ENCODE measurements at regions not wholly inside any gene's neighbourhood (a gene's known extent, or its start where the extent isn't known, plus 50 kb on each side); places are given as distances from the start of the nearest gene placed in this dataset.

DNA sequence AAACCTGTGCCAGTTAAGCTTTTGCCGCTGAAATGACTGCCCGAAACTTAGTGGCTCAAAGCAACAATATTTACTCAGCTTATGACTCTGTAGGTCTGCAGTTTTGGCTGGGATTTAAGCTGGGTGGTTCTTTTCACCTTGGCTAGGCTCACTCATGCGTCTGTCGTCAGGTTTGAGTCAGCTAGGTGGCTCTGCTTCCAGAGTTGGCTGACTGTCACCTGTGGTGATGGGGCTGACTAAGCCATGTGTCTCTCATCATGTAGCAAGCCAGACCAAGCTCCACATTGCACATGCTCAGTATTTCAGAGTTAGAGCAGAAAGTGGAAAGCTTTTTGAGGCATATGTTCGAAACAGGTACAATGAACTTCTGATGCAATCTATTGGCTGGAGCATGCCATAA, 354.8 kb downstream of the MEIS1 start:
- TF ChIP-seq, protein P1, sequence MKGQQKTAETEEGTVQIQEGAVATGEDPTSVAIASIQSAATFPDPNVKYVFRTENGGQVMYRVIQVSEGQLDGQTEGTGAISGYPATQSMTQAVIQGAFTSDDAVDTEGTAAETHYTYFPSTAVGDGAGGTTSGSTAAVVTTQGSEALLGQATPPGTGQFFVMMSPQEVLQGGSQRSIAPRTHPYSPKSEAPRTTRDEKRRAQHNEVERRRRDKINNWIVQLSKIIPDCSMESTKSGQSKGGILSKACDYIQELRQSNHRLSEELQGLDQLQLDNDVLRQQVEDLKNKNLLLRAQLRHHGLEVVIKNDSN (IDR thresholded peaks at IDR 0.05): no peak
- TF ChIP-seq EGR1 (IDR thresholded peaks at IDR 0.05) (no peak), CEBPB (IDR thresholded peaks at IDR 0.05) (no peak), FOXM1 (IDR thresholded peaks at IDR 0.05; ENCODE audit: borderline replicate concordance, low read depth) (no peak), TEAD4 (IDR thresholded peaks at IDR 0.05) (no peak), ZBTB7A (IDR thresholded peaks at IDR 0.05; ENCODE audit: low read depth) (no peak), NFIC (IDR thresholded peaks at IDR 0.05) (no peak), TCF12 (IDR thresholded peaks at IDR 0.05; ENCODE audit: low read depth) (no peak)
- TF ChIP-seq, protein P2, sequence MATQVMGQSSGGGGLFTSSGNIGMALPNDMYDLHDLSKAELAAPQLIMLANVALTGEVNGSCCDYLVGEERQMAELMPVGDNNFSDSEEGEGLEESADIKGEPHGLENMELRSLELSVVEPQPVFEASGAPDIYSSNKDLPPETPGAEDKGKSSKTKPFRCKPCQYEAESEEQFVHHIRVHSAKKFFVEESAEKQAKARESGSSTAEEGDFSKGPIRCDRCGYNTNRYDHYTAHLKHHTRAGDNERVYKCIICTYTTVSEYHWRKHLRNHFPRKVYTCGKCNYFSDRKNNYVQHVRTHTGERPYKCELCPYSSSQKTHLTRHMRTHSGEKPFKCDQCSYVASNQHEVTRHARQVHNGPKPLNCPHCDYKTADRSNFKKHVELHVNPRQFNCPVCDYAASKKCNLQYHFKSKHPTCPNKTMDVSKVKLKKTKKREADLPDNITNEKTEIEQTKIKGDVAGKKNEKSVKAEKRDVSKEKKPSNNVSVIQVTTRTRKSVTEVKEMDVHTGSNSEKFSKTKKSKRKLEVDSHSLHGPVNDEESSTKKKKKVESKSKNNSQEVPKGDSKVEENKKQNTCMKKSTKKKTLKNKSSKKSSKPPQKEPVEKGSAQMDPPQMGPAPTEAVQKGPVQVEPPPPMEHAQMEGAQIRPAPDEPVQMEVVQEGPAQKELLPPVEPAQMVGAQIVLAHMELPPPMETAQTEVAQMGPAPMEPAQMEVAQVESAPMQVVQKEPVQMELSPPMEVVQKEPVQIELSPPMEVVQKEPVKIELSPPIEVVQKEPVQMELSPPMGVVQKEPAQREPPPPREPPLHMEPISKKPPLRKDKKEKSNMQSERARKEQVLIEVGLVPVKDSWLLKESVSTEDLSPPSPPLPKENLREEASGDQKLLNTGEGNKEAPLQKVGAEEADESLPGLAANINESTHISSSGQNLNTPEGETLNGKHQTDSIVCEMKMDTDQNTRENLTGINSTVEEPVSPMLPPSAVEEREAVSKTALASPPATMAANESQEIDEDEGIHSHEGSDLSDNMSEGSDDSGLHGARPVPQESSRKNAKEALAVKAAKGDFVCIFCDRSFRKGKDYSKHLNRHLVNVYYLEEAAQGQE (IDR thresholded peaks at IDR 0.05; ENCODE audit: low read depth): no peak

DNA sequence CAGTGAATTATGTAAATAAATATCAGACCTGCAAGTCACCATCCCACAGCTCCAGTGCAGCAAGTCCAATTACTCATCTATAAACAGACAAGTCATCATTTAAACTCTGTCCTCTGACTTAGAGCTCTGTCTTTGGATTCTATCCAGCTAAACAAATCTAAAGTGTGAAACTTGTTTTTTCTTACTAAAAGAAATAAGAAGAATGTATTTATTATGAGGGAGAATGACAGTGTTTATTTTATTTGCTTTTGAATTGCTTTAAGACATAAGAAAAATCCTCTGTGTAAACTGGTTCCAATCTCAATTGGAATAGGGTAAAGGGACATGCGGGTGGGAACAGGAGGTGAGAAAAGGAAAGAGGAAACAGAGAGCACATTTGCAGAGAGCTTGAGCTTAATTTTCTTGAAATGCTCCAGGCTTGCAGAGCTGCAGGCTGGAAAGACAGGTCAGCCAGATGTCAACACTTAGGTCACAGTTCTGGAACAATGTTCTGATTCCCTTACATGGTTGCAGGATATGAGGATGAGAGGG, 355.8 kb downstream of the MEIS1 start:
- TF ChIP-seq TCF12 (IDR thresholded peaks at IDR 0.05; ENCODE audit: low read depth) (no peak), NFIC (IDR thresholded peaks at IDR 0.05) (no peak), EP300 (IDR thresholded peaks at IDR 0.05; ENCODE audit: borderline replicate concordance) (no peak), CEBPB (IDR thresholded peaks at IDR 0.05) (no peak), TEAD4 (IDR thresholded peaks at IDR 0.05) (no peak), EGR1 (IDR thresholded peaks at IDR 0.05) (no peak), CREB1 (IDR thresholded peaks at IDR 0.05; ENCODE audit: low read depth) (no peak), FOXM1 (IDR thresholded peaks at IDR 0.05; ENCODE audit: borderline replicate concordance, low read depth) (no peak), YY1 (IDR thresholded peaks at IDR 0.05; ENCODE audit: low read depth) (no peak), TAF1 (IDR thresholded peaks at IDR 0.05; ENCODE audit: low read depth) (no peak), RAD21 (IDR thresholded peaks at IDR 0.05; ENCODE audit: low read depth) (no peak), ZBTB7A (IDR thresholded peaks at IDR 0.05; ENCODE audit: low read depth) (no peak)
- TF ChIP-seq, protein P2 (IDR thresholded peaks at IDR 0.05; ENCODE audit: low read depth): no peak
- TF ChIP-seq, protein P1 (IDR thresholded peaks at IDR 0.05): no peak
- TF ChIP-seq, protein P3, sequence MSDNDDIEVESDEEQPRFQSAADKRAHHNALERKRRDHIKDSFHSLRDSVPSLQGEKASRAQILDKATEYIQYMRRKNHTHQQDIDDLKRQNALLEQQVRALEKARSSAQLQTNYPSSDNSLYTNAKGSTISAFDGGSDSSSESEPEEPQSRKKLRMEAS (IDR thresholded peaks at IDR 0.05): no peak

DNA sequence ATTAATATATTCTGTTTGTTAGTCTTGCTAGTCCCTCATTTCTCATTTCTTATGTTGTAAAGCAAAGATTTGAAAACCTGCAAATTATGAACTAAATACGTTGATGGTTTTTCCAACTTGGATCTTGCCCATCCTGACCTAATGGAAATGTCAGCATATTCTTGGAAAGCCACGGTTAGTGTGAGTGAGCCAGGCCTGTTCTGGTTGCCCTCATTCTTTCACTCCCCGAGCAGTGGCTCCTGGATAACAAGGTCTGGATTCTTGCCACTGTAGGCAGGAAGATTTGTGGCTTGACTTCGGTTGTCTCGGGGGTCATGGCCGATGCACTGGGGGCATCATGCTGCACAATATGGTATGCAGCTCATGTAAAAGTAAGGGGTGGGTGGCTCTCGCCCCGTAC, 359.1 kb downstream of the MEIS1 start:
- TF ChIP-seq FOXM1 (IDR thresholded peaks at IDR 0.05; ENCODE audit: borderline replicate concordance, low read depth) (no peak), YY1 (IDR thresholded peaks at IDR 0.05; ENCODE audit: low read depth) (no peak), TAF1 (IDR thresholded peaks at IDR 0.05; ENCODE audit: low read depth) (no peak), TCF12 (IDR thresholded peaks at IDR 0.05; ENCODE audit: low read depth) (no peak), NFIC (IDR thresholded peaks at IDR 0.05) (no peak), RAD21 (IDR thresholded peaks at IDR 0.05; ENCODE audit: low read depth) (no peak), ZBTB7A (IDR thresholded peaks at IDR 0.05; ENCODE audit: low read depth) (no peak), CREB1 (IDR thresholded peaks at IDR 0.05; ENCODE audit: low read depth) (no peak), EP300 (IDR thresholded peaks at IDR 0.05; ENCODE audit: borderline replicate concordance) (no peak), EGR1 (IDR thresholded peaks at IDR 0.05) (no peak), CEBPB (IDR thresholded peaks at IDR 0.05) (no peak), TEAD4 (IDR thresholded peaks at IDR 0.05) (no peak)
- TF ChIP-seq, protein P3 (IDR thresholded peaks at IDR 0.05): no peak
- TF ChIP-seq, protein P2 (IDR thresholded peaks at IDR 0.05; ENCODE audit: low read depth): no peak
- TF ChIP-seq, protein P1 (IDR thresholded peaks at IDR 0.05): no peak

DNA sequence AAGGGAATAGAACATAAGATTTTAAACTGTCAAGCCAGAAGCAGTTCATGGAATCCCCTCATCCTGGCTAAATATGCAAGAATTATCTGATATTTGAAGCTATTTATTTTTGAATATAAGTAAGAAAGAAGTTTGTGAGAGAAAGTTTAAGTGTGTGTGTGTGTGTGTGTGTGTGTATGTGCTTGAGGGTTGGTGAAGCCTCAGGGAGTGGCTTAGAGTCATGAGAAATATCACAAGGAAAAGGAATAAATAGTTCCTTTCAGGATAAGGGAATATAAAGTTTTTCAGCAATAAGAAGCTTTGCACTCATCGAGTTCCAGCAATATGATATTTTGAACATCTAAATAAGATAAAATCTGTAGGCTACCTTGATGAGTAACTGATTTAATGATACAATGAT, 359.6 kb downstream of the MEIS1 start:
- TF ChIP-seq RAD21 (IDR thresholded peaks at IDR 0.05; ENCODE audit: low read depth) (no peak), TCF12 (IDR thresholded peaks at IDR 0.05; ENCODE audit: low read depth) (no peak), TEAD4 (IDR thresholded peaks at IDR 0.05) (no peak), ZBTB7A (IDR thresholded peaks at IDR 0.05; ENCODE audit: low read depth) (no peak), FOXM1 (IDR thresholded peaks at IDR 0.05; ENCODE audit: borderline replicate concordance, low read depth) (no peak), EP300 (IDR thresholded peaks at IDR 0.05; ENCODE audit: borderline replicate concordance) (no peak), EGR1 (IDR thresholded peaks at IDR 0.05) (no peak), YY1 (IDR thresholded peaks at IDR 0.05; ENCODE audit: low read depth) (no peak), NFIC (IDR thresholded peaks at IDR 0.05) (no peak), TAF1 (IDR thresholded peaks at IDR 0.05; ENCODE audit: low read depth) (no peak), CEBPB (IDR thresholded peaks at IDR 0.05) (no peak)
- TF ChIP-seq, protein P3 (IDR thresholded peaks at IDR 0.05): no peak
- TF ChIP-seq, protein P2 (IDR thresholded peaks at IDR 0.05; ENCODE audit: low read depth): no peak

Data from Ishikawa (cell line).